Cardiac fibroblast (primary cell): ENCODE measurements at regions not wholly inside any gene's neighbourhood (a gene's known extent, or its start where the extent isn't known, plus 50 kb on each side); places are given as distances from the start of the nearest gene placed in this dataset.

Source experiments
- DNase-seq, 2 donors: peaks; one replicate each; pipeline versions ENCODE4 v3.0.0 to v3.0.0-alpha.2; 2010; ENCODE audit warnings: low read depth in 2 of 2
- H3K4me3 ChIP-seq, 2 donors: replicated peaks in 1 of 2; 1 replicate in 1 of 2; 2 replicates in 1 of 2; pipeline ENCODE4 v1.5.1; 2011; ENCODE audit warnings: low read depth in 2 of 2, low read length in 2 of 2, mild to moderate bottlenecking in 2 of 2, moderate library complexity in 1 of 2
- CTCF ChIP-seq: IDR thresholded peaks from one replicate; pipeline ENCODE4 v1.5.1; 2011; ENCODE audit warnings: low read depth, mild to moderate bottlenecking, low read length, inconsistent platforms

GRCh38 chr5:123875561-123876275 is 363.7 kb downstream of the CSNK1G3 start:
- peak in 1 of 2 donors; percentile 23 for DNase-seq
- H3K4me3 ChIP-seq, result no peak overlapping the region
- no peak for TF ChIP-seq CTCF

- peak in 1 of 2 donors; percentile 83 for DNase-seq
- no peak overlapping the region for H3K4me3 ChIP-seq
- no peak for TF ChIP-seq CTCF
These were observed 362.7 kb downstream of the CSNK1G3 start for GRCh38 chr5:123874600-123875201.

GRCh38 chr5:123873846-123874245 is 361.9 kb downstream of the CSNK1G3 start:
- no peak for DNase-seq
- TF ChIP-seq CTCF, result no peak
- H3K4me3 ChIP-seq, result no peak overlapping the region

GRCh38 chr5:123871373-123871772 is 359.4 kb downstream of the CSNK1G3 start:
- H3K4me3 ChIP-seq, result no peak overlapping the region
- no peak for DNase-seq
- TF ChIP-seq CTCF, result no peak

- no peak for TF ChIP-seq CTCF
- DNase-seq, result no peak
These were observed 356.9 kb downstream of the CSNK1G3 start for GRCh38 chr5:123868881-123869280.

GRCh38 chr5:123868267-123868666 is 356.3 kb downstream of the CSNK1G3 start:
- no peak for TF ChIP-seq CTCF
- H3K4me3 ChIP-seq, result no peak overlapping the region
- no peak for DNase-seq

More at GRCh38 chr5:123868881-123869280, 356.9 kb downstream of the CSNK1G3 start:
- H3K4me3 ChIP-seq, result no peak overlapping the region
